Esophagus muscularis mucosa (tissue), 4 donors: ENCODE measurements at regions not wholly inside any gene's neighbourhood (a gene's known extent, or its start where the extent isn't known, plus 50 kb on each side); places are given as distances from the start of the nearest gene placed in this dataset.

ENCODE experiments used
- EP300 ChIP-seq: sonication (generic); formaldehyde crosslinking; IDR thresholded peaks from one replicate; pipeline ENCODE4 v1.6.1; 2017; ENCODE audit warnings: antibody characterized with exemption
- POLR2A ChIP-seq: fragments of 450-650 bp; IDR thresholded peaks from one replicate; pipeline ENCODE4 v1.6.1; 2017; ENCODE audit warnings: antibody characterized with exemption, moderate library complexity, mild to moderate bottlenecking, low read depth
- POLR2AphosphoS5 ChIP-seq, 2 donors: sonication (generic); formaldehyde crosslinking; IDR thresholded peaks; one replicate each; pipeline ENCODE4 v1.6.1; 2017; ENCODE audit warnings: antibody characterized with exemption in 2 of 2
- TF ChIP-seq, protein P1 (sequence below), 3 experiments: fragments of 200-600 bp in 2 of 3; fragments of 450-650 bp in 1 of 3; sonication (generic) in 2 of 3; IDR thresholded peaks; one replicate each; pipeline ENCODE4 v1.5.1; 2017 to 2019; ENCODE audit warnings: antibody characterized with exemption in 3 of 3, mild to moderate bottlenecking in 2 of 3, moderate library complexity in 1 of 3

- TF ChIP-seq, protein P1, sequence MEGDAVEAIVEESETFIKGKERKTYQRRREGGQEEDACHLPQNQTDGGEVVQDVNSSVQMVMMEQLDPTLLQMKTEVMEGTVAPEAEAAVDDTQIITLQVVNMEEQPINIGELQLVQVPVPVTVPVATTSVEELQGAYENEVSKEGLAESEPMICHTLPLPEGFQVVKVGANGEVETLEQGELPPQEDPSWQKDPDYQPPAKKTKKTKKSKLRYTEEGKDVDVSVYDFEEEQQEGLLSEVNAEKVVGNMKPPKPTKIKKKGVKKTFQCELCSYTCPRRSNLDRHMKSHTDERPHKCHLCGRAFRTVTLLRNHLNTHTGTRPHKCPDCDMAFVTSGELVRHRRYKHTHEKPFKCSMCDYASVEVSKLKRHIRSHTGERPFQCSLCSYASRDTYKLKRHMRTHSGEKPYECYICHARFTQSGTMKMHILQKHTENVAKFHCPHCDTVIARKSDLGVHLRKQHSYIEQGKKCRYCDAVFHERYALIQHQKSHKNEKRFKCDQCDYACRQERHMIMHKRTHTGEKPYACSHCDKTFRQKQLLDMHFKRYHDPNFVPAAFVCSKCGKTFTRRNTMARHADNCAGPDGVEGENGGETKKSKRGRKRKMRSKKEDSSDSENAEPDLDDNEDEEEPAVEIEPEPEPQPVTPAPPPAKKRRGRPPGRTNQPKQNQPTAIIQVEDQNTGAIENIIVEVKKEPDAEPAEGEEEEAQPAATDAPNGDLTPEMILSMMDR (IDR thresholded peaks at IDR 0.05) = no peak
- TF ChIP-seq POLR2A (no peak), EP300 (no peak), POLR2AphosphoS5 (IDR thresholded peaks at IDR 0.05) (no peak)
Measured at GRCh38 chr10:118488710-118489497, 106.5 kb downstream of the PRLHR start.
